BE2C (cell line): ENCODE measurements at regions not wholly inside any gene's neighbourhood (a gene's known extent, or its start where the extent isn't known, plus 50 kb on each side); places are given as distances from the start of the nearest gene placed in this dataset.
"Not testable (repeated sequence)": the region's sequence is repeated elsewhere in the genome, so short reads cannot be mapped to it uniquely, and the experiment has no call there.

Source experiments
- DNase-seq: peaks from one replicate; pipeline ENCODE4 v3.0.0-alpha.2; 2020
- H3K27me3 ChIP-seq: fragments of 250-450 bp; sonication (Bioruptor Pico); 2 replicates; pipeline ENCODE4 v1.5.1; 2020; ENCODE audit warnings: mild to moderate bottlenecking
- H3K36me3 ChIP-seq: fragments of 250-450 bp; sonication (Bioruptor Pico); 2 replicates; pipeline ENCODE4 v1.5.1; 2020; ENCODE audit warnings: mild to moderate bottlenecking
- H3K4me1 ChIP-seq: fragments of 250-450 bp; sonication (Bioruptor Pico); 2 replicates; pipeline ENCODE4 v1.5.1; 2020
- H3K4me3 ChIP-seq: 2 replicates; pipeline ENCODE4 v1.5.1; 2011; ENCODE audit warnings: low read depth, low read length
- H3K9me3 ChIP-seq: fragments of 250-450 bp; sonication (Bioruptor Pico); 2 replicates; pipeline ENCODE4 v1.5.1; 2020
- CTCF ChIP-seq: IDR thresholded peaks from 2 replicates; pipeline ENCODE4 v1.5.1; 2012; ENCODE audit warnings: mild to moderate bottlenecking, low read depth, low read length

- Histone ChIP-seq H3K4me1 (no peaks in the 10 kb centered on the region), H3K9me3 (no peaks in the 10 kb centered on the region), H3K27me3 (no peaks in the 10 kb centered on the region; the same call in 1 of the 2 replicates), H3K36me3 (no peaks in the 10 kb centered on the region), H3K4me3 (no peak overlapping the region)
- TF ChIP-seq CTCF, result peak; percentile 81
- peak; percentile 49 for DNase-seq
Observed at GRCh38 chr5:44536650-44537260, 147.5 kb upstream of the FGF10 start.

GRCh38 chr5:44535621-44536020, 146.4 kb upstream of the FGF10 start:
- DNase-seq, result no peak
- no peaks in the 10 kb centered on the region; the same call in 1 of the 2 replicates for H3K27me3 ChIP-seq
- no peak overlapping the region for H3K4me3 ChIP-seq
- H3K4me1 ChIP-seq, result no peaks in the 10 kb centered on the region
- H3K36me3 ChIP-seq, result no peaks in the 10 kb centered on the region
- H3K9me3 ChIP-seq, result no peaks in the 10 kb centered on the region
- TF ChIP-seq CTCF, result no peak

GRCh38 chr5:44532981-44533380, 143.8 kb upstream of the FGF10 start:
- H3K4me1 ChIP-seq, result no peaks in the 10 kb centered on the region
- TF ChIP-seq CTCF, result no peak
- no peaks in the 10 kb centered on the region for H3K9me3 ChIP-seq
- no peak for DNase-seq
- H3K36me3 ChIP-seq, result no peaks in the 10 kb centered on the region
- no peak overlapping the region for H3K4me3 ChIP-seq
- no peaks in the 10 kb centered on the region; the same call in 1 of the 2 replicates for H3K27me3 ChIP-seq

GRCh38 chr5:44531756-44532155, 142.5 kb upstream of the FGF10 start:
- H3K27me3 ChIP-seq, H3K36me3 ChIP-seq, H3K9me3 ChIP-seq, DNase-seq, H3K4me3 ChIP-seq, H3K4me1 ChIP-seq: not testable (repeated sequence)

GRCh38 chr5:44530783-44531182, 141.6 kb upstream of the FGF10 start:
- H3K27me3 ChIP-seq, H3K9me3 ChIP-seq, H3K4me1 ChIP-seq: not testable (repeated sequence)

GRCh38 chr5:44511596-44511995, 122.4 kb upstream of the FGF10 start:
- TF ChIP-seq CTCF, result no peak

More at GRCh38 chr5:44530783-44531182, 141.6 kb upstream of the FGF10 start:
- not testable (repeated sequence) for H3K4me3 ChIP-seq, DNase-seq, H3K36me3 ChIP-seq

GRCh38 chr5:44506561-44506960, 117.3 kb upstream of the FGF10 start:
- H3K9me3 ChIP-seq, result no peaks in the 10 kb centered on the region
- no peaks in the 10 kb centered on the region for H3K4me1 ChIP-seq
- TF ChIP-seq CTCF, result no peak
- no peak for DNase-seq
- H3K27me3 ChIP-seq, result no peaks in the 10 kb centered on the region
- H3K36me3 ChIP-seq, result no peaks in the 10 kb centered on the region
- no peak overlapping the region for H3K4me3 ChIP-seq

More at GRCh38 chr5:44511596-44511995, 122.4 kb upstream of the FGF10 start:
- Histone ChIP-seq H3K27me3 (no peaks in the 10 kb centered on the region), H3K4me1 (no peaks in the 10 kb centered on the region), H3K9me3 (no peaks in the 10 kb centered on the region), H3K4me3 (no peak overlapping the region), H3K36me3 (no peaks in the 10 kb centered on the region)
- DNase-seq, result no peak
